H1 (cell line): ENCODE measurements at regions not wholly inside any gene's neighbourhood (a gene's known extent, or its start where the extent isn't known, plus 50 kb on each side); places are given as distances from the start of the nearest gene placed in this dataset.

Source experiments
- CTCF ChIA-PET: fragments of 300-600 bp; sonication (Branson Sonifier 250); formaldehyde crosslinking; loops from one replicate; lab custom pipeline; 2021; ENCODE audit not compliant: partially characterized antibody; lab: Charles Lee
- POLR2A ChIA-PET: fragments of 300-600 bp; sonication (Branson Sonifier 250); formaldehyde crosslinking; loops from one replicate; lab custom pipeline; 2021; ENCODE audit warnings: inconsistent platforms; ENCODE audit not compliant: partially characterized antibody; lab: Charles Lee
- DNase-seq, 2 experiments: peaks; one replicate each; pipeline versions ENCODE4 v3.0.0 to v3.0.0-alpha.2; 2010 to 2022; ENCODE audit warnings: low spot score in 2 of 2, low read depth in 1 of 2, mixed read lengths in 1 of 2
- FAIRE-seq: peaks from 2 replicates; lab custom pipeline; 2011; peaks lifted over from hg19 to GRCh38; lab: Jason Lieb, UNC
- H2AFZ ChIP-seq: 2 replicates; pipeline ENCODE4 v1.8.1; 2012; ENCODE audit warnings: low read length, inconsistent platforms
- H2AK5ac ChIP-seq: 2 replicates; pipeline ENCODE4 v1.6.1; 2013; ENCODE audit warnings: low read depth, low read length
- H2BK120ac ChIP-seq: replicated peaks from 2 replicates; pipeline ENCODE3; 2013; ENCODE audit warnings: low read depth, low read length, inconsistent platforms
- H2BK12ac ChIP-seq: 2 replicates; pipeline ENCODE4 v1.6.1; 2013; ENCODE audit warnings: low read depth, low read length
- H2BK15ac ChIP-seq: 2 replicates; pipeline ENCODE4 v1.6.1; 2013; ENCODE audit warnings: low read length
- H2BK20ac ChIP-seq: 2 replicates; pipeline ENCODE4 v1.6.1; 2013; ENCODE audit warnings: low read length
- H2BK5ac ChIP-seq: 2 replicates; pipeline ENCODE4 v1.6.1; 2013; ENCODE audit warnings: low read depth, low read length
- H3K14ac ChIP-seq: 2 replicates; pipeline ENCODE4 v1.6.1; 2013; ENCODE audit warnings: inconsistent platforms; ENCODE audit not compliant: insufficient read length
- H3K18ac ChIP-seq: 2 replicates; pipeline ENCODE4 v1.6.1; 2013; ENCODE audit warnings: low read length; ENCODE audit errors: extremely low read depth
- H3K23ac ChIP-seq: 2 replicates; pipeline ENCODE4 v1.6.1; 2013; ENCODE audit warnings: inconsistent platforms; ENCODE audit not compliant: insufficient read length
- H3K23me2 ChIP-seq: 2 replicates; pipeline ENCODE4 v1.6.1; 2013; ENCODE audit warnings: low read depth, low read length
- H3K27ac ChIP-seq: 2 replicates; pipeline ENCODE4 v1.6.1; 2011; ENCODE audit warnings: low read depth, low read length, inconsistent platforms
- H3K27me3 ChIP-seq, 4 experiments: replicated peaks in 1 of 4; 1 replicate in 1 of 4; 2 replicates in 3 of 4; pipeline versions ENCODE4 v1.6.1 to v1.8.1; 2011 to 2013; ENCODE audit warnings: low read length in 3 of 4, mild to moderate bottlenecking in 3 of 4, inconsistent platforms in 2 of 4, mixed read lengths in 2 of 4, moderate library complexity in 1 of 4; ENCODE audit not compliant: control insufficient read depth in 3 of 4, insufficient read depth in 3 of 4; ENCODE audit errors: extremely low read depth in 1 of 4
- H3K36me3 ChIP-seq, 4 experiments: 2 replicates each; pipeline versions ENCODE4 v1.6.1 to v1.8.1; 2011 to 2013; ENCODE audit warnings: mild to moderate bottlenecking in 4 of 4, low read length in 3 of 4, moderate library complexity in 2 of 4, control low read depth in 1 of 4, inconsistent platforms in 1 of 4; ENCODE audit not compliant: insufficient read depth in 4 of 4, control insufficient read depth in 2 of 4
- H3K4ac ChIP-seq: replicated peaks from 2 replicates; pipeline ENCODE3; 2013; ENCODE audit warnings: low read length, low read depth, mixed read lengths, inconsistent platforms; ENCODE audit not compliant: insufficient read length
- H3K4me1 ChIP-seq, 4 experiments: replicated peaks in 1 of 4; 1 replicate in 1 of 4; 2 replicates in 3 of 4; pipeline versions ENCODE4 v1.6.1 to v1.8.1; 2011 to 2013; ENCODE audit warnings: low read length in 3 of 4, inconsistent platforms in 2 of 4, mixed read lengths in 1 of 4; ENCODE audit not compliant: insufficient read depth in 4 of 4, control insufficient read depth in 3 of 4
- H3K4me2 ChIP-seq, 2 experiments: 2 replicates each; pipeline versions ENCODE4 v1.6.1 to v1.8.1; 2011 to 2013; ENCODE audit warnings: low read depth in 2 of 2, low read length in 2 of 2, control low read depth in 1 of 2, inconsistent platforms in 1 of 2, mild to moderate bottlenecking in 1 of 2; ENCODE audit not compliant: insufficient read depth in 1 of 2
- H3K4me3 ChIP-seq, 4 experiments: fragments of 200-600, 300-600 bp in 1 of 4; sonication (generic), shearing (Covaris generic), sonication (Bioruptor Twin) in 1 of 4; 2 replicates each; pipeline versions ENCODE4 v1.5.1 to v1.8.1; 2011 to 2016; ENCODE audit warnings: low read length in 4 of 4, low read depth in 3 of 4, control low read depth in 2 of 4, inconsistent platforms in 2 of 4, mild to moderate bottlenecking in 2 of 4, mixed read lengths in 1 of 4, moderate library complexity in 1 of 4; ENCODE audit not compliant: insufficient read depth in 2 of 4; ENCODE audit errors: extremely low read depth in 1 of 4
- H3K56ac ChIP-seq: replicated peaks from 2 replicates; pipeline ENCODE3; 2013; ENCODE audit warnings: low read depth, mild to moderate bottlenecking, mixed read lengths, low read length, inconsistent platforms; ENCODE audit not compliant: insufficient read length
- H3K79me1 ChIP-seq: 2 replicates; pipeline ENCODE4 v1.6.1; 2013; ENCODE audit warnings: low read depth, low read length, control low read depth
- H3K79me2 ChIP-seq, 2 experiments: 2 replicates each; pipeline versions ENCODE4 v1.6.1 to v1.8.1; 2012 to 2013; ENCODE audit warnings: low read length in 2 of 2, mild to moderate bottlenecking in 2 of 2, inconsistent platforms in 1 of 2; ENCODE audit not compliant: insufficient read depth in 2 of 2, control insufficient read depth in 1 of 2
- H3K9ac ChIP-seq, 4 experiments: replicated peaks in 1 of 4; 1 replicate in 1 of 4; 2 replicates in 3 of 4; pipeline versions ENCODE4 v1.6.1 to v1.8.1; 2011 to 2013; ENCODE audit warnings: low read depth in 3 of 4, low read length in 3 of 4, control low read depth in 2 of 4, mild to moderate bottlenecking in 2 of 4, moderate library complexity in 2 of 4, inconsistent platforms in 1 of 4; ENCODE audit errors: extremely low read depth in 1 of 4
- H3K9me3 ChIP-seq, 2 experiments: 2 replicates each; pipeline versions ENCODE4 v1.6.1 to v1.8.1; 2012 to 2013; ENCODE audit warnings: mild to moderate bottlenecking in 2 of 2, moderate library complexity in 2 of 2, control low read depth in 1 of 2, inconsistent platforms in 1 of 2, low read depth in 1 of 2, low read length in 1 of 2, mixed read lengths in 1 of 2; ENCODE audit not compliant: insufficient read depth in 2 of 2
- H4K20me1 ChIP-seq, 2 experiments: replicated peaks in 1 of 2; 2 replicates each; pipeline versions ENCODE3 to v1.8.1; 2011 to 2013; ENCODE audit warnings: inconsistent platforms in 2 of 2, low read length in 2 of 2, mild to moderate bottlenecking in 1 of 2; ENCODE audit not compliant: insufficient read depth in 2 of 2, control insufficient read depth in 1 of 2
- H4K5ac ChIP-seq: 2 replicates; pipeline ENCODE4 v1.6.1; 2013; ENCODE audit warnings: low read length, low read depth, mixed read lengths, inconsistent platforms; ENCODE audit not compliant: insufficient read length
- H4K8ac ChIP-seq: 2 replicates; pipeline ENCODE4 v1.8.0; 2013; ENCODE audit warnings: mild to moderate bottlenecking, moderate library complexity, low read length, inconsistent platforms; ENCODE audit not compliant: insufficient read depth; ENCODE audit errors: extremely low read depth
- H4K91ac ChIP-seq: replicated peaks from 2 replicates; pipeline ENCODE3; 2013; ENCODE audit warnings: low read length, mixed read lengths, inconsistent platforms; ENCODE audit not compliant: insufficient read length
- ASH2L ChIP-seq: fragments of 200-600, 300-600 bp; sonication (generic); IDR thresholded peaks from one replicate; pipeline ENCODE4 v1.7.1; 2017; ENCODE audit warnings: low read length
- EP300 ChIP-seq, 2 experiments: IDR thresholded peaks; 1 replicate in 1 of 2; 2 replicates in 1 of 2; pipeline ENCODE4 v1.6.1; 2011 to 2012; ENCODE audit warnings: low read depth in 2 of 2, low read length in 2 of 2, mild to moderate bottlenecking in 2 of 2, borderline replicate concordance in 1 of 2, inconsistent platforms in 1 of 2, moderate library complexity in 1 of 2
- HDAC2 ChIP-seq, 2 experiments: fragments of 300-600 bp in 1 of 2; sonication (generic) in 1 of 2; IDR thresholded peaks; 2 replicates each; pipeline ENCODE4 v1.6.1; 2011 to 2012; ENCODE audit warnings: low read depth in 2 of 2, low read length in 2 of 2, mild to moderate bottlenecking in 2 of 2, moderate library complexity in 2 of 2, borderline replicate concordance in 1 of 2, inconsistent platforms in 1 of 2
- POLR2AphosphoS5 ChIP-seq: IDR thresholded peaks from 2 replicates; pipeline ENCODE4 v1.6.1; 2011; ENCODE audit warnings: low read depth, low read length
- RBBP5 ChIP-seq: IDR thresholded peaks from 2 replicates; pipeline ENCODE4 v1.7.1; 2012; ENCODE audit warnings: low read depth, mild to moderate bottlenecking, inconsistent platforms, low read length, moderate library complexity, borderline replicate concordance
- SIN3A ChIP-seq, 2 experiments: IDR thresholded peaks in 1 of 2; conservative IDR thresholded peaks in 1 of 2; 2 replicates each; pipeline ENCODE4 v1.6.1; 2011 to 2012; ENCODE audit warnings: low read length in 2 of 2, improper control_type of control experiment in 1 of 2, low read depth in 1 of 2, mild to moderate bottlenecking in 1 of 2
- SP1 ChIP-seq: IDR thresholded peaks from 2 replicates; pipeline ENCODE4 v1.6.1; 2011; ENCODE audit warnings: low read depth, low read length
- SP4 ChIP-seq: IDR thresholded peaks from 2 replicates; pipeline ENCODE4 v1.6.1; 2012; ENCODE audit warnings: low read length, inconsistent platforms
- WGBS, 2 experiments: shearing (Covaris generic) in 1 of 2; methylation state at CpG; one replicate each; pipeline versions ENCODE4 v1.1.6 to v1.1.7; 2013 to 2015; ENCODE audit warnings: low lambda C conversion rate in 2 of 2, mixed read lengths in 2 of 2, inconsistent platforms in 1 of 2, low coverage in 1 of 2, missing lambda C conversion rate in 1 of 2; ENCODE audit not compliant: insufficient replicate concordance in 2 of 2, insufficient coverage in 1 of 2, insufficient read length in 1 of 2; ENCODE audit errors: extremely low coverage in 1 of 2, missing lambda C conversion rate in 1 of 2; 5-methylcytosine and 5-hydroxymethylcytosine counted together

DNA sequence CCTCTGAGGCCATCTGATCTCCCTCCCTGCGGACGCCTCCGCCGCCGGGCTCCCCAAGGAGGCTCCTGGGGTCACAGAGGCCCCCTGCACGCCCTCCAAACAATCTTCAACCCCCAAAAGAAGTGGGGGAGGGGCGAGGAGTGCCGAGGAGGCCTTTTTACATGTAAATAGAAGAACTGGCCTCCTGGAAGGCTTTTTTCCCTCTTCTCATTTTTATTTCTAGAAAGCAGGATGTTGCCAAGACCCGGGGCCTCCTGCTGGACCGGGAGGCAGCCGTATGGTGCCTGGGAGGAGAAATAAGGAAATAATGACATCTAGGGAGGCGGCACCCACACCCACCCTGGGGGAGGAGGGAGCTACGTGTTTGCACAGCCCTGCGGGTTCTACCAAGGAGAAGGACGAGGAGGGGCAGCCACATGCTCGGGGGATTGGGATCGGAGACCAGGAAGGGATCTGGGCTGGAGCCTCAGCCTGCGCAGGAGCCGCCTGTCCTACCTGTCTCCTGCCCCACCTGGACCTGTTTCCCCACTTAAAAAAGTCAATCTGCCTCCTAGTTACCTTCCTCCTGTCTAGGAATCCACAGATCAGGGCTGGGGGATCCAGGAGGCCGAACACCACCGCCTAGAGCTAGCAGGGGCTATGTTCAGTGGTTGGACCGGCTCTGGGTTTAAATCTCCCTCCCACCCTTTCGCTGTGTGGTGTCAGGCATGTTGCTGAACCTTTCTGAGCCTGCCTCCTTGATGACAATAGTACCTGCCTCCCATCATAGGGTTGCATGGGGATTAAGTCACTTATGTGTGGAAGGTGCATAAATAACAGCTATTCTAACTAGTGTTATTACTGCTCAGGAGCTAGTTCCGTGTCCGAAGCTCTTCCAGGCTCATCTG lies 175.7 kb upstream of the GSE1 start:
- H3K9ac ChIP-seq: peak overlapping the region in 2 of 4 experiments; percentile 23 to 29; a peak in 1 of 7 replicates
- peak overlapping the region; percentile 63; the same call in 1 of the 2 replicates for H4K8ac ChIP-seq
- ChIA-PET CTCF (interaction anchor here (0.7 to 8.4 kb wide), 28 partner anchors 8 to 181 kb away, joined by 3 to 123 read pairs (median 4); no protein-coding TSS in a partner anchor), POLR2A (interaction anchor here (0.7 to 2.3 kb wide), 9 partner anchors 11 to 238 kb away, joined by 3 to 9 read pairs (median 4); no protein-coding TSS in a partner anchor)
- H2BK20ac ChIP-seq: peak overlapping the region; percentile 36
- H3K79me1 ChIP-seq: no peaks in the 10 kb centered on the region; the same call in 1 of the 2 replicates
- FAIRE-seq: no peak
- H2BK5ac ChIP-seq: peak overlapping the region; percentile 87; the same call in 1 of the 2 replicates
- H4K5ac ChIP-seq: peak overlapping the region; percentile 15
- no peaks in the 10 kb centered on the region for H3K36me3 ChIP-seq
- peak overlapping the region; percentile 67 for H4K91ac ChIP-seq
- H3K4me1 ChIP-seq: peaks cover 14 to 47% (median 35%) of the 10 kb centered on the region in 4 experiments
- no peaks in the 10 kb centered on the region for H3K79me2 ChIP-seq
- no peaks in the 10 kb centered on the region for H3K9me3 ChIP-seq
- no peak overlapping the region for H3K56ac ChIP-seq
- H3K27ac ChIP-seq: peak overlapping the region; percentile 21; the same call in 1 of the 2 replicates
- H2BK120ac ChIP-seq: peak overlapping the region; percentile 35
- no peak overlapping the region for H3K14ac ChIP-seq
- peak overlapping the region; percentile 51; the same call in 1 of the 2 replicates for H2BK12ac ChIP-seq
- H3K27me3 ChIP-seq: peaks cover 0 to 7% (median 0%) of the 10 kb centered on the region in 4 experiments; a peak in 3 of 7 replicates
- WGBS, 2 experiments: 16% methylated on average over 25 of the region's 25 CpGs; no CpG with 5 or more reads in 1 of the 2 experiments
- H2BK15ac ChIP-seq: peak overlapping the region; percentile 99; the same call in 1 of the 2 replicates
- peaks cover 6% of the 10 kb centered on the region for H3K23me2 ChIP-seq
- H3K18ac ChIP-seq: peak overlapping the region; percentile 98
- H2AFZ ChIP-seq: no peak overlapping the region
- H3K4ac ChIP-seq: peak overlapping the region; percentile 69
- peak overlapping the region in 1 of 4 experiments; percentile 50; a peak in 2 of 8 replicates for H3K4me3 ChIP-seq
- no peak for DNase-seq
- H2AK5ac ChIP-seq: peak overlapping the region; percentile 92; the same call in 1 of the 2 replicates
- peaks cover 0 to 6% of the 10 kb centered on the region in 2 experiments for H4K20me1 ChIP-seq
- H3K4me2 ChIP-seq: peak overlapping the region; percentile 68 to 83
- no peak overlapping the region for H3K23ac ChIP-seq
- peak; percentile 15 to 40; a peak in 2 of 4 replicates for TF ChIP-seq HDAC2 (IDR thresholded peaks at IDR 0.05; ENCODE audit: borderline replicate concordance in 1 of 2, low read depth in 2 of 2, low read length in 2 of 2)
- TF ChIP-seq SIN3A (conservative IDR thresholded peaks at IDR 0.05 in 1 of 2, IDR thresholded peaks at IDR 0.05 in 1 of 2; ENCODE audit: low read depth in 1 of 2, low read length in 2 of 2): 0 out of 4 replicates have a peak, but pooled peaks of 1 of the 2 experiments have one; percentile 26
- no peak for TF ChIP-seq EP300 (IDR thresholded peaks at IDR 0.05; ENCODE audit: borderline replicate concordance in 1 of 2, low read depth in 2 of 2, low read length in 2 of 2)
- peak; percentile 39 for TF ChIP-seq SP1
- 0 out of 2 replicates have a peak, but pooled peaks have one; percentile 6 for TF ChIP-seq SP4
- TF ChIP-seq RBBP5: 0 out of 2 replicates have a peak, but pooled peaks have one; percentile 53
- no peak for TF ChIP-seq POLR2AphosphoS5
- peak; percentile 88 for TF ChIP-seq ASH2L
